HCT116 (cell line): ENCODE measurements at regions not wholly inside any gene's neighbourhood (a gene's known extent, or its start where the extent isn't known, plus 50 kb on each side); places are given as distances from the start of the nearest gene placed in this dataset.

Source experiments
- ATAC-seq: fragments of 200-7000 bp; cut with Tn5 transposase; 2 replicates; pipeline ENCODE4 v1.9.1; 2020; ENCODE audit warnings: mild to moderate bottlenecking, moderate library complexity
- BruUV-seq: library from RNA; stranded (reverse); fragments of 400-500 nt; replicated peaks from 2 replicates; lab custom pipeline; 2021; lab: Mats Ljungman, UMichigan
- CTCF ChIA-PET: fragments of 300-600 bp; sonication (Branson Sonifier 250); formaldehyde crosslinking; loops from one replicate; lab custom pipeline; 2021; ENCODE audit warnings: antibody characterized with exemption; lab: Charles Lee
- POLR2A ChIA-PET: fragments of 300-600, 350-600 bp; sonication (Branson Sonifier 250); formaldehyde crosslinking; loops from one replicate; lab custom pipeline; 2021; ENCODE audit warnings: antibody characterized with exemption; lab: Charles Lee
- RAD21 ChIA-PET, 2 experiments: fragments of 300-600 bp; sonication (Branson Sonifier 250); formaldehyde crosslinking; loops; one replicate each; lab custom pipeline; 2023; ENCODE audit warnings: low total read pairs in 2 of 2; ENCODE audit not compliant: uncharacterized antibody in 2 of 2, unreplicated experiment in 2 of 2, low non-redundant PET in 1 of 2; lab: Charles Lee
- DNase-seq: peaks from one replicate; pipeline ENCODE4 v3.0.0-alpha.2; 2010; ENCODE audit warnings: low read depth, low spot score
- H2AFZ ChIP-seq: fragments of 200-600 bp; shearing (Covaris generic), sonication (generic); 2 replicates; pipeline ENCODE4 v1.6.1; 2017; ENCODE audit warnings: low read depth, mixed run types, mixed read lengths, antibody characterized with exemption, low read length; ENCODE audit not compliant: poor library complexity, severe bottlenecking
- H3K27ac ChIP-seq: 2 replicates; pipeline ENCODE4 v1.5.1; 2012; ENCODE audit warnings: low read depth, low read length
- H3K27me3 ChIP-seq: fragments of 200-600 bp; sonication (generic); 2 replicates; pipeline ENCODE4 v1.6.1; 2016; ENCODE audit warnings: mixed run types, low read length, mixed read lengths; ENCODE audit not compliant: insufficient read depth
- H3K36me3 ChIP-seq, 2 experiments: fragments of 200-500 bp in 1 of 2; fragments of 200-600 bp in 1 of 2; sonication (Bioruptor generic) in 1 of 2; sonication (generic) in 1 of 2; 2 replicates each; pipeline versions ENCODE4 v1.5.1 to v1.6.1; 2014 to 2016; ENCODE audit warnings: low read length in 2 of 2, inconsistent platforms in 1 of 2, mixed read lengths in 1 of 2, mixed run types in 1 of 2; ENCODE audit not compliant: insufficient read depth in 2 of 2, control insufficient read depth in 1 of 2
- H3K4me1 ChIP-seq, 2 experiments: fragments of 200-600 bp in 1 of 2; sonication (generic) in 1 of 2; 2 replicates each; pipeline versions ENCODE4 v1.5.1 to v1.6.1; 2012 to 2017; ENCODE audit warnings: low read length in 2 of 2, inconsistent platforms in 1 of 2, mild to moderate bottlenecking in 1 of 2, mixed read lengths in 1 of 2, mixed run types in 1 of 2, moderate library complexity in 1 of 2; ENCODE audit not compliant: insufficient read depth in 2 of 2, control insufficient read depth in 1 of 2
- H3K4me2 ChIP-seq: fragments of 200-600 bp; sonication (generic); 2 replicates; pipeline ENCODE4 v1.6.1; 2017; ENCODE audit warnings: mixed run types, low read length, mixed read lengths
- H3K4me3 ChIP-seq, 2 experiments: fragments of 200-600 bp in 1 of 2; sonication (generic) in 1 of 2; replicated peaks in 1 of 2; 2 replicates each; pipeline ENCODE4 v1.5.1; 2011 to 2016; ENCODE audit warnings: low read length in 2 of 2, control low read depth in 1 of 2, low read depth in 1 of 2, mild to moderate bottlenecking in 1 of 2, mixed read lengths in 1 of 2, mixed run types in 1 of 2
- H3K79me2 ChIP-seq: fragments of 200-600 bp; sonication (generic); 2 replicates; pipeline ENCODE4 v1.6.1; 2017; ENCODE audit warnings: mild to moderate bottlenecking, mixed run types, low read length, moderate library complexity, mixed read lengths; ENCODE audit not compliant: insufficient read depth
- H3K9ac ChIP-seq: fragments of 200-600 bp; sonication (generic); 2 replicates; pipeline ENCODE4 v1.6.1; 2016; ENCODE audit warnings: low read length, mixed read lengths
- H3K9me2 ChIP-seq: fragments of 200-600 bp; sonication (generic), shearing (Covaris generic); 2 replicates; pipeline ENCODE4 v1.6.1; 2017; ENCODE audit warnings: mixed run types, mild to moderate bottlenecking, moderate library complexity; ENCODE audit not compliant: insufficient read depth
- H3K9me3 ChIP-seq, 2 experiments: fragments of 200-500 bp in 1 of 2; fragments of 200-600 bp in 1 of 2; sonication (Bioruptor generic) in 1 of 2; sonication (generic) in 1 of 2; 2 replicates each; pipeline ENCODE4 v1.6.1; 2014 to 2017; ENCODE audit warnings: low read length in 2 of 2, mixed read lengths in 2 of 2, inconsistent platforms in 1 of 2, low read depth in 1 of 2, mild to moderate bottlenecking in 1 of 2, mixed run types in 1 of 2, moderate library complexity in 1 of 2; ENCODE audit not compliant: control insufficient read depth in 1 of 2, insufficient read depth in 1 of 2
- H4K20me1 ChIP-seq: fragments of 200-600 bp; sonication (generic), shearing (Covaris generic); 2 replicates; pipeline ENCODE4 v1.6.1; 2017; ENCODE audit warnings: mixed run types, mild to moderate bottlenecking, moderate library complexity; ENCODE audit not compliant: insufficient read depth
- CBX3 ChIP-seq: IDR thresholded peaks from 2 replicates; pipeline ENCODE4 v1.6.1; 2012; ENCODE audit warnings: low read depth
- CTCF ChIP-seq, 3 experiments: fragments of 200-600 bp in 1 of 3; sonication (generic) in 1 of 3; IDR thresholded peaks in 2 of 3; conservative IDR thresholded peaks in 1 of 3; 2 replicates each; pipeline ENCODE4 v1.5.1; 2012 to 2017; ENCODE audit warnings: low read depth in 2 of 3, low read length in 2 of 3, antibody characterized with exemption in 1 of 3, borderline replicate concordance in 1 of 3, control low read depth in 1 of 3, mild to moderate bottlenecking in 1 of 3, mixed read lengths in 1 of 3, mixed run types in 1 of 3, moderate library complexity in 1 of 3; ENCODE audit not compliant: insufficient read depth in 1 of 3
- EGR1 ChIP-seq: IDR thresholded peaks from 2 replicates; pipeline ENCODE4 v1.6.1; 2012; ENCODE audit warnings: low read depth
- EZH2phosphoT487 ChIP-seq: fragments of 200-600 bp; IDR thresholded peaks from 2 replicates; pipeline ENCODE4 v1.6.1; 2018; ENCODE audit warnings: antibody characterized with exemption, borderline replicate concordance
- FOSL1 ChIP-seq: IDR thresholded peaks from 2 replicates; pipeline ENCODE4 v1.6.1; 2012; ENCODE audit warnings: low read depth
- JUND ChIP-seq: IDR thresholded peaks from 2 replicates; pipeline ENCODE4 v1.6.1; 2012
- POLR2A ChIP-seq: IDR thresholded peaks from 2 replicates; pipeline ENCODE4 v1.7.0; 2011; ENCODE audit warnings: borderline replicate concordance; ENCODE audit not compliant: insufficient read depth, insufficient read length; ENCODE audit errors: extremely low read depth
- POLR2AphosphoS5 ChIP-seq: IDR thresholded peaks from 2 replicates; pipeline ENCODE4 v1.6.1; 2011; ENCODE audit warnings: mild to moderate bottlenecking, low read depth, low read length, moderate library complexity
- RAD21 ChIP-seq: IDR thresholded peaks from 2 replicates; pipeline ENCODE4 v1.6.1; 2012; ENCODE audit warnings: low read depth, mild to moderate bottlenecking
- SIN3A ChIP-seq: IDR thresholded peaks from 2 replicates; pipeline ENCODE4 v1.6.1; 2012; ENCODE audit warnings: low read depth
- SP1 ChIP-seq: IDR thresholded peaks from 2 replicates; pipeline ENCODE4 v1.6.1; 2012; ENCODE audit warnings: low read depth
- TCF7L2 ChIP-seq: IDR thresholded peaks from 2 replicates; pipeline ENCODE4 v1.7.0; 2011; ENCODE audit warnings: borderline replicate concordance, inconsistent platforms; ENCODE audit not compliant: insufficient read depth, insufficient read length; ENCODE audit errors: extremely low read depth
- YY1 ChIP-seq: IDR thresholded peaks from 2 replicates; pipeline ENCODE4 v1.6.1; 2011; ENCODE audit warnings: low read length, low read depth, moderate library complexity, mild to moderate bottlenecking; ENCODE audit not compliant: insufficient replicate concordance; ENCODE audit errors: extremely low read depth
- ZNF274 ChIP-seq: fragments of 200-500 bp; sonication (Bioruptor generic); IDR thresholded peaks from 2 replicates; pipeline ENCODE4 v1.6.1; 2014; ENCODE audit warnings: mild to moderate bottlenecking, low read depth, low read length, inconsistent platforms
- intact Hi-C: fragments of 100-400 bp; cut with micrococcal nuclease; formaldehyde crosslinking; loops from 2 replicates; pipeline ENCODE4 v1.10.0; 2022
- TF ChIP-seq, protein P1 (sequence below): IDR thresholded peaks from 2 replicates; pipeline ENCODE4 v1.6.1; 2012
- TF ChIP-seq, protein P2 (sequence below): IDR thresholded peaks from 2 replicates; pipeline ENCODE4 v1.6.1; 2012; ENCODE audit warnings: low read depth

GRCh38 chrX:150018931-150019361 lies 80.7 kb upstream of the EOLA2 start:
- no peak overlapping the region for H3K27ac ChIP-seq
- TF ChIP-seq SIN3A, result no peak
- ATAC-seq, result no peak
- no peaks in the 10 kb centered on the region for H3K9me3 ChIP-seq
- no peaks in the 10 kb centered on the region for H3K4me1 ChIP-seq
- ChIA-PET RAD21 (no interaction called here), POLR2A (no interaction called here), CTCF (no interaction called here)
- intact Hi-C loops, result no loop called here
- no peaks in the 10 kb centered on the region for H3K27me3 ChIP-seq
- DNase-seq, result no peak
- H3K36me3 ChIP-seq, result no peaks in the 10 kb centered on the region
- no peak overlapping the region for H3K4me2 ChIP-seq
- H2AFZ ChIP-seq, result no peak overlapping the region
- H3K79me2 ChIP-seq, result no peaks in the 10 kb centered on the region
- no peak overlapping the region for H3K4me3 ChIP-seq
- BruUV-seq, result no TSS peak
- no peaks in the 10 kb centered on the region for H4K20me1 ChIP-seq
- H3K9me2 ChIP-seq, result no peaks in the 10 kb centered on the region
- H3K9ac ChIP-seq, result no peak overlapping the region

DNA sequence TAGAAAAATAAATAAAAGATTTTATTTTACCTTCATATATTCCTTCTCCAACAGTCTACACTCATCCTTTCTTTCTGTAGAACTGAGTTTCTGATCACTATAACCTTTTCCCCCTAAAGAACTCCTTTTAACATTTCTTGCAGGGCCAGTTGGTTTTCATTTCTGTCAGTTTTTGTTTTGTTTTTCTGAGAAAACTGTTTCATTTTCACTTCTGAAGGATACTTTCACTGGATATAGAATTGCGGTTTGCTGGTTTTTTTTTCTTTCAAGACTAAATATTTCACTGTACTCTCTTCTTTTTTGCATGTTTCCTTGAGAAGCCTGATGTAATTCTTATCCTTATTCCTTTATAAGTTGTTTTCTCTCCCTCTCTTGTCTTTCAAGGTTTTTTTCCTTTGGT lies 90.4 kb upstream of the EOLA2 start:
- ATAC-seq (no peak), DNase-seq (no peak)
- H3K9ac ChIP-seq, result no peak overlapping the region
- BruUV-seq, result no TSS peak
- H3K36me3 ChIP-seq, result no peaks in the 10 kb centered on the region
- H4K20me1 ChIP-seq, result no peaks in the 10 kb centered on the region
- H3K9me2 ChIP-seq, result no peaks in the 10 kb centered on the region
- H3K79me2 ChIP-seq, result no peaks in the 10 kb centered on the region
- H3K27ac ChIP-seq, result no peak overlapping the region
- no peaks in the 10 kb centered on the region for H3K27me3 ChIP-seq
- intact Hi-C loops, result no loop called here
- H3K4me3 ChIP-seq, result no peak overlapping the region
- H3K9me3 ChIP-seq, result no peaks in the 10 kb centered on the region
- H2AFZ ChIP-seq, result no peak overlapping the region
- ChIA-PET CTCF (no interaction called here), POLR2A (no interaction called here), RAD21 (no interaction called here)
- peaks cover 0 to 12% of the 10 kb centered on the region in 2 experiments; a peak in 3 of 4 replicates for H3K4me1 ChIP-seq
- H3K4me2 ChIP-seq, result no peak overlapping the region
- TF ChIP-seq SP1, result no peak
- no peak for TF ChIP-seq ZNF274
- TF ChIP-seq, protein P1, sequence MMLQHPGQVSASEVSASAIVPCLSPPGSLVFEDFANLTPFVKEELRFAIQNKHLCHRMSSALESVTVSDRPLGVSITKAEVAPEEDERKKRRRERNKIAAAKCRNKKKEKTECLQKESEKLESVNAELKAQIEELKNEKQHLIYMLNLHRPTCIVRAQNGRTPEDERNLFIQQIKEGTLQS, result no peak
- TF ChIP-seq EZH2phosphoT487, result no peak
- no peak for TF ChIP-seq FOSL1
- TF ChIP-seq POLR2A, result no peak
- TF ChIP-seq POLR2AphosphoS5, result no peak
- TF ChIP-seq CBX3, result no peak
- TF ChIP-seq SIN3A, result no peak
- TF ChIP-seq, protein P2, sequence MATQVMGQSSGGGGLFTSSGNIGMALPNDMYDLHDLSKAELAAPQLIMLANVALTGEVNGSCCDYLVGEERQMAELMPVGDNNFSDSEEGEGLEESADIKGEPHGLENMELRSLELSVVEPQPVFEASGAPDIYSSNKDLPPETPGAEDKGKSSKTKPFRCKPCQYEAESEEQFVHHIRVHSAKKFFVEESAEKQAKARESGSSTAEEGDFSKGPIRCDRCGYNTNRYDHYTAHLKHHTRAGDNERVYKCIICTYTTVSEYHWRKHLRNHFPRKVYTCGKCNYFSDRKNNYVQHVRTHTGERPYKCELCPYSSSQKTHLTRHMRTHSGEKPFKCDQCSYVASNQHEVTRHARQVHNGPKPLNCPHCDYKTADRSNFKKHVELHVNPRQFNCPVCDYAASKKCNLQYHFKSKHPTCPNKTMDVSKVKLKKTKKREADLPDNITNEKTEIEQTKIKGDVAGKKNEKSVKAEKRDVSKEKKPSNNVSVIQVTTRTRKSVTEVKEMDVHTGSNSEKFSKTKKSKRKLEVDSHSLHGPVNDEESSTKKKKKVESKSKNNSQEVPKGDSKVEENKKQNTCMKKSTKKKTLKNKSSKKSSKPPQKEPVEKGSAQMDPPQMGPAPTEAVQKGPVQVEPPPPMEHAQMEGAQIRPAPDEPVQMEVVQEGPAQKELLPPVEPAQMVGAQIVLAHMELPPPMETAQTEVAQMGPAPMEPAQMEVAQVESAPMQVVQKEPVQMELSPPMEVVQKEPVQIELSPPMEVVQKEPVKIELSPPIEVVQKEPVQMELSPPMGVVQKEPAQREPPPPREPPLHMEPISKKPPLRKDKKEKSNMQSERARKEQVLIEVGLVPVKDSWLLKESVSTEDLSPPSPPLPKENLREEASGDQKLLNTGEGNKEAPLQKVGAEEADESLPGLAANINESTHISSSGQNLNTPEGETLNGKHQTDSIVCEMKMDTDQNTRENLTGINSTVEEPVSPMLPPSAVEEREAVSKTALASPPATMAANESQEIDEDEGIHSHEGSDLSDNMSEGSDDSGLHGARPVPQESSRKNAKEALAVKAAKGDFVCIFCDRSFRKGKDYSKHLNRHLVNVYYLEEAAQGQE, result no peak
- no peak for TF ChIP-seq RAD21
- no peak for TF ChIP-seq CTCF (IDR thresholded peaks at IDR 0.05 in 2 of 3, conservative IDR thresholded peaks at IDR 0.05 in 1 of 3; ENCODE audit: borderline replicate concordance in 1 of 3, insufficient read depth in 1 of 3, low read depth in 2 of 3, low read length in 2 of 3)
- no peak for TF ChIP-seq YY1
- no peak for TF ChIP-seq EGR1
- no peak for TF ChIP-seq JUND
- no peak for TF ChIP-seq TCF7L2
